NCI-H2227 (cell line): ENCODE measurements at regions not wholly inside any gene's neighbourhood (a gene's known extent, or its start where the extent isn't known, plus 50 kb on each side); places are given as distances from the start of the nearest gene placed in this dataset.

Source experiments
- DNase-seq: peaks from one replicate; lab custom pipeline; 2025; ENCODE audit not compliant: unreplicated experiment; lab: John Stamatoyannopoulos, UW

GRCh38 chr9:88233091-88233490 is 94.8 kb upstream of the SPATA31C2 start:
- no peak for DNase-seq

- DNase-seq, result no peak
Observed at GRCh38 chr9:88230612-88231011, 92.3 kb upstream of the SPATA31C2 start.

GRCh38 chr9:88229434-88229833 is 91.2 kb upstream of the SPATA31C2 start:
- no peak for DNase-seq

DNA sequence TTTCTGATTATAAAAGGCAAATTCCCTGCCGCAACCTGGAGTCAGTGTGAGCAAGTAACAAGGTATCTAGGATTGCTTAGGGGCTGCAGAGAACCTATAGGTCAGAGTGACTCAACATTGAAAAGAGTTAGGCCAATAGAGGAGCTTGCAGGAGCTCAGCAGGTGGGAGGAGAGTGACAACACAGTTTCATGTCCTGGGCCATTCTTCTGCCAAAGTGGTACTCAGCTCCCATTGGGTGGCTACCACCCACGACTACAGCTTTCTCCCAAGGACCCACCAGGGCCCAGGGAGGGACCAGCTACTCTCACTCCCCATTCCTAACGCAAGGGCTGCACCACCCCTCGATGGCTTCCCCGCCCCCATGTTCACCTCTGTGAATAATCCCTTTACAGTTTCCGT is 86.7 kb upstream of the SPATA31C2 start:
- DNase-seq, result no peak

- no peak for DNase-seq
Observed at GRCh38 chr9:88221105-88221504, 82.8 kb upstream of the SPATA31C2 start.

DNA sequence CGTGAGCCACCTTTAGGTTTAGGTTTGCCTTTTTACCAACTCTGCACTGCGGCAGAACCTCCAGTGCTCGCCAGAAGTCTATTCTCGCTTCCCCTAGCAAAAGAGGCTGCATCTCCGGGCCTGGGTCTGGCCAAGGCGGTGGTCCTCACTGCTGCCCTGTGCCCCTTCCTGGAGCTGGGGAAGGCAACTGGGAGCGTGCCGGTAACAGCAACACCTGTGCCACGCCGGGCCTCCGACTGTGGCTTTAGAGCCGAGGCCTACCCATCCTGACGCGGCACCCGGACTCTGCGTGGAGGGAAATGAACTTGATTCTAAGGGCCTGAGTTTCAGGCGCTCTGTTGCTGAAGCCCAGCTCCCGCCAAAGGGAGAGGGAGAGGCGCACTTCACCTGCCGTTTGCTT is 82.4 kb upstream of the SPATA31C2 start:
- no peak for DNase-seq

DNA sequence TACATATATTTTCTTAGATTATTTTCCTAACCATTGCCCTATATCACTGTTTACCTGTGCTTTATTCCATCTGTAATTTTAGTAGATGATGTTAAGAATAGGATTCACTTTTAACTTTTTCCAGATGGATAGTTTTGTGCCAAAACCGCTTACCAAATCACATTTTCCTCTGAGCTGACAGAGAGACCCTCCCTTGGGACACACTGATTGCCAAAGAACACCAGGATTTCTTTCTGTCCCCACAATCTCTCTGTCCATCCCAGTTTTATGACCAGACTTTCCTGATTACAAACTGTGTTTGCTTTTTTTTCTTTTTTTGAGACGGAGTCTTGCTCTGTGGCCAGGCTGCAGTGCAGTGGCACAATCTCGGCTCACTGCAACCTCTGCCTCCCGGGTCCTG is 81.3 kb upstream of the SPATA31C2 start:
- DNase-seq, result no peak

DNA sequence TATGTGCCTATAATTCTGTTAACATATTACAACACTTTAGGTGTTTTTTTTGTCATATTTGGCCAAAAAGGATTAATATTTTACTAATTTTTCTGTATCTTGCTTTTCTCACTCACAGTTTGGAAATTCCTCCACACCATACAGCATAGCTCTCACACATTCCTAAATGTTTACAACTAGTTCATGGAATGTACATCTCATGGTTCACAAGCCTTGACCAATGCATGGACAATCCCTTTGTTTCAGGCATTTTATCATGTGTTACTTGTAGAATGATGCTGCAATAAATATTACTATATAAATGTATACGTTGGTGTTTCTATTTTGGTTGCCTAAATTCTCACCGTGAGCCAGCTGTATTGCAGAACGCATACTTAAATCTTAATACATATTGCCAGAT is 80.5 kb upstream of the SPATA31C2 start:
- DNase-seq, result no peak

GRCh38 chr9:88216126-88216995 is 78.1 kb upstream of the SPATA31C2 start:
- DNase-seq, result no peak

DNA sequence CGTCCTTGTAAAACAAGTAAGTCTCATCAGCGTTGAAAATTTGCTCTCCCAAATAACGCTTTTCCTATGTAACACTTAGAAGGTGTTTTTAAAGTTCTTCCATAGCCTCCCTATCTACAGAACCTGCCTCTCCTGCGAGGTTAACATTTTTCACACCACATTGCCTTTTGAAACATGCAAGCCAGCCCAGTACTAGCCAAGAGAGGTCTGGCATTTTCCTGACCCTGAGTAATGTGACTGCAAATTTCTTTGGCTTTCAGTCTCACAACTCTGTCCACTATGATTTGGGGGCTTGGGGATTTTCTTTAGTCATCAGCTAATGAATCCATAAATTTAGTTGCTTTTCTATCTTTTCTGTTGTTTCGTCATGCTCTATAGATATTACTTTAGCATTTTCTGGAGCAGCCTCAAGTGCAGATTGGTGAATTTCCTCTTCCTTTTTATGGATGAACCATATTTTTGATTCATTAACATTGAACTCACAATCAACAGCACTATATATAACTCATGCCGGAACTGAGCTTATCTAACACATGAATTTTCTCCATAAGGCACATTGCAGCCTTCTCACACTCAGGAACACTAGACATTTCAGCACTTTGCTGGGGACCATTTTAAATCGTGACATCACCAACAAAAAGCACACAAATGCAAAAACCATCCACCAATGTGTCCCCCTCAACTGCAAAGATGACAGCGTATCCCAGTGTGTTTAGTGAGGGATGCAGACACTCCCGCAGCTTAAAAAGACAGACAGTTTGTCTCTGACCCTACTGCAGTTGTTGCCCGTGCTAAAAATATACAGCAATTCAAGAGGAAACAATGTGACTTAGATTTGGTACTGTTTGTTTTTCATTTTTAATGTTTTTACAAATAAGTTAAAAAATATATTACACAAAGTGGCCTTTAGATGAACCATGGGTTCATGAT is 77.2 kb upstream of the SPATA31C2 start:
- no peak for DNase-seq

GRCh38 chr9:88202321-88202720 is 64.0 kb upstream of the SPATA31C2 start:
- DNase-seq, result no peak

- no peak for DNase-seq
Observed at GRCh38 chr9:88198341-88198807, 60.1 kb upstream of the SPATA31C2 start.

- no peak for DNase-seq
Observed at GRCh38 chr9:88197781-88198340, 59.6 kb upstream of the SPATA31C2 start.

GRCh38 chr9:88197016-88197415 is 58.7 kb upstream of the SPATA31C2 start:
- DNase-seq, result no peak

DNA sequence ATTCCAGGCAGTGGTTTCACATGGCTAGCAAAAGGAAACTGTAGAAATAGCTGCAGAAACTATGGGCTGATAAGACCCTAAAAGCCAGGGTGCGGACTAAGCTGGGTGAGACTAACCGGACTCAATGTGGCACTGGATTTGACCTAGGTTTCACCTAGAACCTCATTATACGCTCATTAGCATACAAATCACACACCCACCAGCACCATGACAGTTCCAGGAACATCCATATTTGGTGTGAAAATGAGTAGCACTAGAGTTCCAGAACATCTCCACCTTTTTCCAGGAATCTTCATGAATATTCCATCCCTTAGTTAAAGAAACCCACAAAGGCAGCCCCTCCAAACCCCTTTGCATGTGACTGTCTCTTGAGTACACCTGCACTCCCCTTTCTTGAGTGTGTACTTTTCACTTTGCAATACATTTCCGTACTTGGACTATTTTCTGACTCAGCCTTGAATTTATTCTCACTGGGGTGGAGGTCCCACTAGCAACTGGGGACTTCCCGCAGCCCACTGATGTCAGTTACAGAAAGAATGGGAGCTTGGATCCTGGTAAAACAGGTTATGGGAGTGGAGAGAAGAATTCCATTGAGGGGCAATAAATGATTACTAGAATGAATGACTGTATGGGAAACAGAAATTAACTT is 58.0 kb upstream of the SPATA31C2 start:
- DNase-seq, result no peak

DNA sequence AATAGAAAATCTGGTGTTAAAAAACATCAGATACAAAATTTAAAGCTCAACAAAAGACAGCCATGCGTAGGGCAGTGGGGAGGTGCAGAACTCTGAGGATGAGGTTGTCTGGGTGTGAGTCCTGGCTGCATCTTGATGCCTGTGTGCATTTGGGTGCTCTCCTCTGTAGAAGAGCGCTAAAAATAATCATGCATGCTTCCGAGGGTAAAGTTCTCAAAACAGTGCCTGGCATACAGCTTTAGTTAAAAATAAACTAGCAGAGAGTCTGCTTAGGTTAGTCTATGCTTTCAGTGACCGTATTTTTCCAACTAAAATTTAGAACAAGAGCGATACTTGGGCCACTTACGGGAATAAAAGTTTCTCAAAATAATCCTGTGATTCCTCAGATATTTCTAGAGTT is 55.5 kb upstream of the SPATA31C2 start:
- DNase-seq, result no peak

GRCh38 chr9:88191456-88191855 is 53.2 kb upstream of the SPATA31C2 start:
- no peak for DNase-seq

GRCh38 chr9:88189371-88189770 is 51.1 kb upstream of the SPATA31C2 start:
- DNase-seq, result no peak
